Smooth muscle cell (in vitro differentiated cells): ENCODE measurements at regions not wholly inside any gene's neighbourhood (a gene's known extent, or its start where the extent isn't known, plus 50 kb on each side); places are given as distances from the start of the nearest gene placed in this dataset.

ENCODE experiments used
- DNase-seq: peaks from one replicate; lab custom pipeline; 2025; ENCODE audit not compliant: unreplicated experiment; lab: John Stamatoyannopoulos, UW
- H2AFZ ChIP-seq: fragments of 200-600 bp; sonication (generic); 2 replicates; pipeline ENCODE4 v1.6.0; 2016; ENCODE audit warnings: antibody characterized with exemption, low read depth, mild to moderate bottlenecking
- H3F3A ChIP-seq: fragments of 200-600 bp; sonication (generic); 2 replicates; pipeline ENCODE4 v1.6.0; 2017; ENCODE audit warnings: antibody characterized with exemption, low read depth
- H3K27ac ChIP-seq: fragments of 200-600 bp; sonication (generic); 2 replicates; pipeline ENCODE4 v1.5.1; 2016; ENCODE audit warnings: low read depth, mild to moderate bottlenecking
- H3K27me3 ChIP-seq: fragments of 200-600 bp; sonication (generic); 2 replicates; pipeline ENCODE4 v1.6.1; 2016; ENCODE audit warnings: low read depth, mild to moderate bottlenecking
- H3K36me3 ChIP-seq: fragments of 200-600 bp; sonication (generic); 2 replicates; pipeline ENCODE4 v1.5.1; 2016; ENCODE audit warnings: low read depth
- H3K4me1 ChIP-seq: fragments of 200-600 bp; sonication (generic); 2 replicates; pipeline ENCODE4 v1.5.1; 2016; ENCODE audit warnings: low read depth
- H3K4me2 ChIP-seq: fragments of 200-600 bp; sonication (generic); 2 replicates; pipeline ENCODE4 v1.6.0; 2016; ENCODE audit warnings: mild to moderate bottlenecking
- H3K4me3 ChIP-seq: fragments of 200-600 bp; sonication (generic); 2 replicates; pipeline ENCODE4 v1.5.1; 2016; ENCODE audit warnings: mild to moderate bottlenecking
- H3K79me2 ChIP-seq: fragments of 200-600 bp; sonication (generic); 2 replicates; pipeline ENCODE4 v1.6.0; 2016; ENCODE audit warnings: low read depth, mild to moderate bottlenecking
- H3K9ac ChIP-seq: fragments of 200-600 bp; sonication (generic); 2 replicates; pipeline ENCODE4 v1.6.0; 2016; ENCODE audit warnings: low read depth
- H3K9me3 ChIP-seq: fragments of 200-600 bp; sonication (generic); replicated peaks from 2 replicates; pipeline ENCODE4 v1.5.1; 2016; ENCODE audit warnings: low read depth
- H4K20me1 ChIP-seq: fragments of 200-600 bp; sonication (generic); 2 replicates; pipeline ENCODE4 v1.6.0; 2016; ENCODE audit warnings: low read depth
- WGBS: methylation state at CpG from one replicate; pipeline ENCODE4 v1.1.7; 2016; ENCODE audit warnings: low lambda C conversion rate; 5-methylcytosine and 5-hydroxymethylcytosine counted together
- TF ChIP-seq, protein P1 (sequence below): fragments of 200-600 bp; sonication (generic); IDR thresholded peaks from 2 replicates; pipeline ENCODE4 v1.5.1; 2017; ENCODE audit warnings: borderline replicate concordance, mild to moderate bottlenecking, antibody characterized with exemption; ENCODE audit not compliant: insufficient read depth, poor library complexity, severe bottlenecking

DNA sequence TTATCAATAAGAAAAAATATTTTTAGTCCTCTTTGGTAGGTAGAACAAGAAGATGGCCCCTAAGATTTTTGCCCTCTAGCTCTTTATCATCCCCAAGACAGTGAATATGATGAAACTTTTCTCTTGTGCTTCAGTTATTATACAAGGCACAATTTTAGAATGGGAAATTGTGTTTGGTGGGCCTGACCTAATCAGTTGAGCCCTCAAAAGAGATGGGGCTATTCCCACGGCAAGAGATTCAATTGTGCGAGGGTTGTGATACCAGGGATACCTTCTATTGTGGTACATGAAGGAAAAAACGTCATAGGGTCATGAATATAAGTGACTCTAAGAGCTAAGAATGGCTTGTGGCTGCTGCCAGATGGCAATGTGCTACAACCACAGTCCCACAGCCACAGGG lies 94.0 kb upstream of the COX7C start:
- H4K20me1 ChIP-seq = no peaks in the 10 kb centered on the region
- peaks cover 43% of the 10 kb centered on the region for H3K27me3 ChIP-seq
- no peaks in the 10 kb centered on the region for H3F3A ChIP-seq
- H3K4me3 ChIP-seq = no peak overlapping the region
- H3K9me3 ChIP-seq = no peaks in the 10 kb centered on the region
- no peaks in the 10 kb centered on the region for H3K79me2 ChIP-seq
- TF ChIP-seq, protein P1, sequence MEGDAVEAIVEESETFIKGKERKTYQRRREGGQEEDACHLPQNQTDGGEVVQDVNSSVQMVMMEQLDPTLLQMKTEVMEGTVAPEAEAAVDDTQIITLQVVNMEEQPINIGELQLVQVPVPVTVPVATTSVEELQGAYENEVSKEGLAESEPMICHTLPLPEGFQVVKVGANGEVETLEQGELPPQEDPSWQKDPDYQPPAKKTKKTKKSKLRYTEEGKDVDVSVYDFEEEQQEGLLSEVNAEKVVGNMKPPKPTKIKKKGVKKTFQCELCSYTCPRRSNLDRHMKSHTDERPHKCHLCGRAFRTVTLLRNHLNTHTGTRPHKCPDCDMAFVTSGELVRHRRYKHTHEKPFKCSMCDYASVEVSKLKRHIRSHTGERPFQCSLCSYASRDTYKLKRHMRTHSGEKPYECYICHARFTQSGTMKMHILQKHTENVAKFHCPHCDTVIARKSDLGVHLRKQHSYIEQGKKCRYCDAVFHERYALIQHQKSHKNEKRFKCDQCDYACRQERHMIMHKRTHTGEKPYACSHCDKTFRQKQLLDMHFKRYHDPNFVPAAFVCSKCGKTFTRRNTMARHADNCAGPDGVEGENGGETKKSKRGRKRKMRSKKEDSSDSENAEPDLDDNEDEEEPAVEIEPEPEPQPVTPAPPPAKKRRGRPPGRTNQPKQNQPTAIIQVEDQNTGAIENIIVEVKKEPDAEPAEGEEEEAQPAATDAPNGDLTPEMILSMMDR = no peak
- H3K9ac ChIP-seq = no peak overlapping the region
- no peak overlapping the region for H3K4me2 ChIP-seq
- H2AFZ ChIP-seq = no peak overlapping the region
- H3K4me1 ChIP-seq = no peaks in the 10 kb centered on the region
- no peaks in the 10 kb centered on the region for H3K36me3 ChIP-seq
- H3K27ac ChIP-seq = no peak overlapping the region
- DNase-seq = no peak
- 80% methylated on average over 3 of the region's 3 CpGs for WGBS

DNA sequence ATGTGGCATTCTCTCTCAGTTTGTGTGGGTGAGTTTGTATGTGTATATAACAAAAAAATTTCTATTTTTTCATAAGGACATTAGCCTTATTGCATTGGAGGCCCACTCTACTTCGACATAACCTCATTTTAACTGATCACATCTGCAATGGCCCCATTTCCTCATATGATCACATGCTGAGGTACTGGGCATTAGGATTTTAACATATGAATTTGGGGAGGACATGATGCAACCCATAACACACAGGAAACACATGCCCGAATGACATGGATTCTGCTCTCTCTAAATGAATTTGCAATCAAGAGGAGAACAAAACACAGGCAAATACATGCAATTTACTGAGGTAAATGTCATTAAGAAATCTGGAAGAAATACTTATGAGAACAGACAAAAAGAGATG lies 92.1 kb upstream of the COX7C start:
- H3K9ac ChIP-seq = no peak overlapping the region
- no peaks in the 10 kb centered on the region for H4K20me1 ChIP-seq
- H3K27ac ChIP-seq = no peak overlapping the region
- H2AFZ ChIP-seq = no peak overlapping the region
- no peak for DNase-seq
- H3K4me2 ChIP-seq = no peak overlapping the region
- H3K27me3 ChIP-seq = peaks cover 48% of the 10 kb centered on the region
- H3K4me1 ChIP-seq = no peaks in the 10 kb centered on the region
- no peaks in the 10 kb centered on the region for H3K9me3 ChIP-seq
- H3K79me2 ChIP-seq = no peaks in the 10 kb centered on the region
- H3K4me3 ChIP-seq = no peak overlapping the region
- H3F3A ChIP-seq = no peaks in the 10 kb centered on the region
- TF ChIP-seq, protein P1 = no peak
- 73% methylated on average over 2 of the region's 2 CpGs for WGBS
- no peaks in the 10 kb centered on the region for H3K36me3 ChIP-seq

DNA sequence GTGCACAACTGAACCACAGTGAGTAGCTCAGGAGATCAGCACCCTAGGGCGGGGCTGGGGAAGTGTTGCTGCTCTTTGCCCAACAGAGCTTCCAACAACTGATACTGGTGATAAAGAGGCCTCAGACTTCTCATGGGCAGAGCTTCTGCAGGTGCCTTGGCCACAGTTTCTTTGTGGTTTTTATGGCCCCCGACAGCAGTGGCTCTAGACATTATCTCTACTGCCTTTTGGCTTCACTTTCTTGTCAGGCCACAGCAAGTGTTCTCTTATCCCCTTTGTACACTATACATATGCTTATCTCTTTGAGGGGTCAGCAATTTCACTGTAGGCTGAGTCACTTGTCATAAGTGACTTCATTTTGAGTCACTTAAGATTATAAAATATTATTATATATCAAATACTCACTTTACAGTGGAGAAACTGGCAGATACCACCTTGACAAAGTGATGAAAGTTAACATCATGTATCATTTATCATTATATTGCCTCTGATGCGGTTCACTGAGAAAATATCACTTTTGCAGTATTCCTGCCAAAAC lies 90.9 kb upstream of the COX7C start:
- no peaks in the 10 kb centered on the region for H4K20me1 ChIP-seq
- no peak overlapping the region for H3K9ac ChIP-seq
- no peak for DNase-seq
- H3K36me3 ChIP-seq = no peaks in the 10 kb centered on the region
- H3K4me2 ChIP-seq = no peak overlapping the region
- H3K4me1 ChIP-seq = no peaks in the 10 kb centered on the region
- H3K79me2 ChIP-seq = no peaks in the 10 kb centered on the region
- TF ChIP-seq, protein P1 = no peak
- 52% methylated on average over 3 of the region's 3 CpGs for WGBS
- no peak overlapping the region for H2AFZ ChIP-seq
- H3F3A ChIP-seq = no peaks in the 10 kb centered on the region
- no peaks in the 10 kb centered on the region for H3K9me3 ChIP-seq
- H3K27me3 ChIP-seq = peaks cover 61% of the 10 kb centered on the region
- no peak overlapping the region for H3K27ac ChIP-seq
- no peak overlapping the region for H3K4me3 ChIP-seq

DNA sequence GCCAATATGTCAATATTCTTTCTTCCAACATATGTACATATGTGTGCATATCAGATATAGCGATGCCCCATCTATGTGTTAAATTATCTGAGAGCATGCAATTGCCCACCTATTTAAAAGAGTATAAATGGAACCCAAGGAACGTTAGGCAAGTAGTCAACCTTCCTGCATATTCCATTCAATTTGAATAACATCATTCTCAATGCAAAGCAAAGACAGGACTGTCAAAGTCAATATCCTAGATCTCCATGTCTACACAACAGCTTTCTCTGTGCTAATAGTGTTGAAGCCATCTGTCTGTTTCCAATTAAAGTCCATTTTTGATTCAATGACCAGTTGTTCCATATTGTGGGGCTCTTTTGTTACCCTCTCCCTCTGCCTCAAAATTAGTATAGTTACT lies 85.3 kb upstream of the COX7C start:
- Histone ChIP-seq H3F3A (no peaks in the 10 kb centered on the region), H3K9me3 (no peaks in the 10 kb centered on the region), H3K27ac (no peak overlapping the region), H3K27me3 (peaks cover 51% of the 10 kb centered on the region), H3K4me2 (no peak overlapping the region), H3K4me1 (no peaks in the 10 kb centered on the region), H3K79me2 (no peaks in the 10 kb centered on the region), H3K36me3 (no peaks in the 10 kb centered on the region), H3K4me3 (no peak overlapping the region), H2AFZ (no peak overlapping the region), H4K20me1 (no peaks in the 10 kb centered on the region), H3K9ac (no peak overlapping the region)
- WGBS = 89% methylated on average over 2 of the region's 2 CpGs
- TF ChIP-seq, protein P1 = no peak
- DNase-seq = no peak
